GM04504 (cell line): ENCODE measurements at regions not wholly inside any gene's neighbourhood (a gene's known extent, or its start where the extent isn't known, plus 50 kb on each side); places are given as distances from the start of the nearest gene placed in this dataset.

Experiments used
- DNase-seq: peaks from one replicate; pipeline ENCODE4 v3.0.0-alpha.2; 2012; ENCODE audit warnings: low read depth

GRCh38 chr9:23309800-23310199 is 516.2 kb downstream of the ELAVL2 start:
- DNase-seq, result no peak

DNA sequence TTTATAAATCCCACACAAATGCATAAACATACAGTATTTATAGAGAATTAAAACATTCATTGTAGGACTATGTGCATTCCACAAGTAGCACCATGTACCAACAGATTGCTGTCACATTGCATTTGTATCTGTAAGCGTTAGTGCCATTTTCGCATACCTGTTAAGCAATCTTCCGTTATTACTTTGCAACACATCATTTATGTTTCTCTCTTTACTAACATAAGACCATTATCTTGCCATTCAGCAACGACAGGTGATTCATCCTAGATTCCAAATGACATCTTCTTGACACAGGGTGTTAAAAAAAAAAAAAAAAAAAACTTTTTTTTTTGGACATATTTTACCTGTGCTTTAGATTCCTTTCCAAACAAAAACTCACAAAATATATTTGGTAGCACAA is 511.8 kb downstream of the ELAVL2 start:
- no peak for DNase-seq

DNA sequence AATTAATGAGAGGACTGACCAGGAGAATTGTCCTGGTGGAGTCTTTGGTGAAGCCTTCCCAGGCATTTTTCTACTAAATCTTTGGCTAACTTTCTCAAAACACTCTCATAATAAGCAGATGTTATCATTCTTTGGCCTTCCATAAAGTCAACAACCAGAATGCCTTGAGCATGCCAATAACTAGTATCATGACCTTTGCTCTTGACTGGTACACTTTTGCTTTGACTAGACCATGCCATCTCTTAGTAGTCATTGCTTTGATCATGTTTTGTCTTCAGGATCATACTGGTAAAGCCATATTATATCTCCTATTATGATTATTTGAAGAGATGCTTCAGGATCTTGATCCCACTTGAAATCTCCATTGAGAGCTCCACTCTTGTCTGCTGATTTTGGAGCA is 506.9 kb downstream of the ELAVL2 start:
- no peak for DNase-seq

DNA sequence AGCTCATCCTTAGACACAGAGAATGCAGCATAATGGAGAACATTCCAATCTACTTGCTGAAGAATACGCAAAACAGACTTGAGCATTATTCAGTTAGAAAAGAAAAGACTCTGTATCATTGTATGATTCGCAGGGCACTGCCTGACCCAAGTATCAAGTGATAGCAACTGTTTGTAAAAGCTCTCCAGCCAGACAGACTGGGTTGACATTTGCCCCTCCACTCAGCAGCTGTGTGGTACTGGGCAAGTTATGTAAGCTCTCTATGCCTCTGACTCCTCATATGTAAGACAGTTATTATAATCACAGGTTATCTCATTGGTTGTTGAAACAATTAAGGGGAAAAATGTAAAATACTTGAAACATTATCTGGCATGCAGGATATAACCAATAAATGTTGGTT is 505.0 kb downstream of the ELAVL2 start:
- DNase-seq, result no peak

- DNase-seq, result no peak
Measured at GRCh38 chr9:23322392-23322791, 503.6 kb downstream of the ELAVL2 start.

- no peak for DNase-seq
Measured at GRCh38 chr9:23324511-23324910, 501.5 kb downstream of the ELAVL2 start.

- DNase-seq, result no peak
Measured at GRCh38 chr9:23326597-23326996, 499.4 kb downstream of the ELAVL2 start.

DNA sequence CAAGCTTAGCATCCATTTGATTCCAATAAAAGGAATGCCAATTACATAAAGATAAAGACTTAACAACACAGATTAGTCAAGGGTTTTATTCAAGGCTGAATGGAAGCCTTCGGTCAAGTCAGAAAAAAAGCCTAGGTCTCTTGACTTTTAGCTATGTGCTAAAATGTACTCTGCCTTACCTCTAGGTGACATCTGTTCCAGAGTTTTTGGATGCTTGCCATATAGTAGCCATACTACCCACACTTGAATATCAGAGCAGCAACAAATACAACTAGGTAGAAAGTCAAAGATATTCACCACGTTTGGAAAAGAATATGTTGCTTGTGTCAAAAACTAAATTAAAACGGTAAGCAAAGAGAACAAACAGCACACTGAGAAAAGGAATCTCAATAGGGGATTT is 484.7 kb downstream of the ELAVL2 start:
- DNase-seq, result no peak

DNA sequence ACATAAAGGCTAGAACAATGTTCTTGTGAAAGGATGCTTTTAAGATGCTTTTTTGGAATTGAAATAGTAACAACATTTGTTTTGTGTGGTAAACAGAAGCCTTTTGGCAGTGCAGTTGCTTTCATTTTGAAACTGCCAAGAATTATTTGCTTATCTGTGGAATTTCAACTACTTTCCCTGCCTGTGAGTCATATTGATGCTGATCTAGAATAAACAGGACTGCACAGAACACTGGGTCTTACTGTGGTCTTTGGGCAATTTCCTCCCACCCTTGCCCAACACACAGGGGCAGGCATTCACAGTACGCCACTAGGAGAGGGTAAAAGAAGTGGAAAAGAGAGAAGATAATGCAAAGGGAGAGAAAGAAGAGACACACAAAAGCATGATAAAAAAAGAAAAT is 483.7 kb downstream of the ELAVL2 start:
- no peak for DNase-seq

DNA sequence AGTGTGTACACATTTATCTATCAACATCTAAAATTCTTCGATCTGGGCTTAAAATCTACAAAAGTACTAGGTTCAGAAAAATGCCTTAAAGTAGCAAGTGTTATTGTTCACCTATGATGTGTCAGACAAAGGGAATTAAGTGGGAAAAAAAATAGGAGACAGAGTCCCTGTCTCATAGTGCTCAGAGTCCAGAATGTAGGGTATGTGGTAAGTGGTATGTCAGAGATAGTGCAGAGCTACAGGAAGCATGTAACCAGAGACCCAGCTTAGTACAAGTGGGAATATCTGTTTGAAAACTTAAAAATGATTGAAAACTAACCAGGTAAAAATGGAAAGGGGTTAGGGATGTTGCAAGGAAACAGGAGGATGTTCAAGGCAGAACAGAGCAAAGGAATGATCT is 482.8 kb downstream of the ELAVL2 start:
- no peak for DNase-seq

DNA sequence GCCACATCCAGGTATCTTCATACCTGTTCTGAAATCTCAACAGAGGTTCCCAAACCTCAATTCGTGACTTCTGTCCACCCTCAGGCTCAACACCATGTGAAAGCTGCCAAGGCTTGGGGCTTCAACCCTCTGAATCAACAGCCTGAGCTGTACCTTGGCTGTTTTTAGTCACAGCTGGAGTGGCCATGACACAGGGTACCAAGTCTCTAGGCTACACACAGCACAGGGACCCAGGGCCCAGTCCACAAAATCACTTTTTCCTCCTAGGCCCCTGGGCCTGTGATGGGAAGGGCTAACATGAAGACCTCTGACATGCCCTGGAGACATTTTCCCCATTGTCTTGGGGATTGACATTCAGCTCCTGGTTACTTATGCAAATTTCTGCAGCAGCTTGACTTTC is 464.9 kb downstream of the ELAVL2 start:
- no peak for DNase-seq

DNA sequence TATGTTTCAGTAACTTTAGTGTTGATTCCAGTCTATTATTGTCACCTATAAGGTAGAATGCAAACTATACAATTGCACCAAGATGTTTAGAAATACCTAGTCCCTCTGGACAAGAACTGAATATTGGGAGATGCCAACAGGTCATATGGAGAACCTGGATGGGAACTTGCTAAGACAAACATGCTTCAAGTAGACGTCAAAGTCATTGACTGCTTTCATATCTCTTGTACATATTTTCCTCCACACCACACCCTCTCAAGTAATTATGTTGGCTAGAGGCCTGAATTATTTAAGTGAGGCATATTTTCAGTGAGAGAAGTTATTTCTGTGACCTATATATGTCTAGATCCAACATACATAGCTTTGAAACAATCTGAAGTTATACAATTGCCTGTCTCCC is 453.3 kb downstream of the ELAVL2 start:
- DNase-seq, result no peak

DNA sequence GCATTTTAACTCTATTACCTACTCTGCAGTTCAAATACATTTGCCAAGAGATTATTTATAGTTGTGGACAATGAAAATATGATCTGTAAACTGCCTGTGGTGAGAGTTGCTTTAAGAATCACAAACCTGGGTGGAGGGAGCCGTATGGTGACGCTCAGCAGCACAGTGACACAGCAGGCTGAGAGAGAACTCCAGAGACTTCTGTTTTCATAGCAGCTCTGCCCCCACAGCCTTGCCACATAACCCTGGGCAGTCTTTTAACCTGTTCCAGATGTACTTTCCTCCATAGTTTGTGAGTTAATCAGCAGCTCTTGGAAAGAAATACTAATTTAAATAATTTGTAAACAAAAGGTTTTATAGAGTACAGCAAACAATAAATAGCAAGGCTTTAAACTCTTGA is 450.5 kb downstream of the ELAVL2 start:
- DNase-seq, result no peak

GRCh38 chr9:23379842-23380241 is 446.2 kb downstream of the ELAVL2 start:
- no peak for DNase-seq

DNA sequence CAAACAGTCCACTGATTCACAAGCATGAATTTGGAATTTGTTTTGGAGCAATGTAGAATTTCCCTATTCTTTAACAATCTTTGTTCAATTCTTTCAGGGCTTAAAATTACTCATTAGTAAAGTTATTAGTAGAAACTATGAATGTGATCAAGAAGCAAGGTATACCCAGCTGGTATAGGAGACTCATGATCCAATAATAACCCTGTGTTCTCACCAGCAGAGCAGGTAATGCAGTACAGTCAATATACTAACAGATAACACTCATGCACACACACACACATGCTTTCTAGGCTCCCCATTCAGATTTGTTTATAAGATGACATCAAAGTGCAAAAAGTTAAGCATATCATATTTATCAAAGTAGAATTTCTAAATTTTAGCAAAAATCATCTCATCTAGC is 445.2 kb downstream of the ELAVL2 start:
- no peak for DNase-seq

DNA sequence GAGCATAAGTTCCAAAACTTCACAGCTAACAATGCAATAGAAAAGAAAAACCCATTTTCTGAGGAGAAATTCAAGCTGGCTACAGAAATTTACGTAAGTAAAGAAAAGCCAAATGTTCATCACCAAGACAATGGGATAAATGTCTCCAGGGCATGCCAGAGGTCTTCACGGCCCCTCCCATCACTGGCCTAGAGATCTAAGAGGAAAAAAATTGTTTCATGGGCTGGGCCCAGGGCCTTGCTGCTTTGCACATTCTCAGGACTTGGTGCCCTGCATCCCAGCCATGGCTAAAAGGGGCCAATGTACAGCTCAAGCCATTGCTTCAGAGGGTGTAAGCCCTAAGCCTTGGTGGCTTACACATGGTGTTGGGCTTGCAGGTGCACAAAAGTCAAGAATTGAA is 443.6 kb downstream of the ELAVL2 start:
- DNase-seq, result no peak

DNA sequence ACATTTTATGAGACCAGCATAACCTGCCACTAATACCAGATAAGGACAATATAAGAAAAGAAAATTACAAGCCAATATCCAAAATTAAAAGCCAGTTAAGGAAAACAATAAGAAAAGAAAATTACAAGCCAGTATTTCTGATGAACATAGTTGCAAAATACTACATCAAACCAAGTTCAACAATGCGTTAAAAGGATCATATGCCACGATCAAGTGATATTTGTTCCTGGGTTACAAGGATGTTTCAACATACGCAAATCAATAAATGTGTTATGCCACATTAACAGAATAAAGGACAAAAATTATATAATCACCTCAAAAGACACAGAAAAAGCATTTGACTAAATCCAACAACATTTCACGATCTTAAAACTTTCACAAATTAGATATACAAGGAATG is 431.9 kb downstream of the ELAVL2 start:
- no peak for DNase-seq

GRCh38 chr9:23408874-23409273 is 417.2 kb downstream of the ELAVL2 start:
- no peak for DNase-seq

GRCh38 chr9:23412046-23412445 is 414.0 kb downstream of the ELAVL2 start:
- DNase-seq, result no peak

DNA sequence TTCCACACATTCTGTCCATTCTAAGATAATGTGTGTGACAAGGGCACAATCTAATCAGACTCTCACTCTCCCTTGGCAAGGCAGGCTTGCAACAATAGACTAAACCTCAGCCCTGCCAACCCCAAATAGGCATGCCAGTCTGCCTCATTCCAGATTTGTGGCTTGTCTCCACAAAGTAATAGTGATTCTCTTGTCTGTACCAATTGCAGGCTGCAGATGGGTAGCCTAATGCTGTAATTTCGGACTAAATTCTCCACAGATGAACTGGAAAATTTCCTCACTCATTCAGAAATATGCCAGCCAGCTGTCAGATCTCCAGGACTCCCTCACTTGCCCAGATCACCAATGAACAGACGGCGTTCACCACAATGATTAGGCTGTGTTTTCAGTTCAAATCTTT is 413.6 kb downstream of the ELAVL2 start:
- no peak for DNase-seq

GRCh38 chr9:23413541-23413940 is 412.5 kb downstream of the ELAVL2 start:
- no peak for DNase-seq

DNA sequence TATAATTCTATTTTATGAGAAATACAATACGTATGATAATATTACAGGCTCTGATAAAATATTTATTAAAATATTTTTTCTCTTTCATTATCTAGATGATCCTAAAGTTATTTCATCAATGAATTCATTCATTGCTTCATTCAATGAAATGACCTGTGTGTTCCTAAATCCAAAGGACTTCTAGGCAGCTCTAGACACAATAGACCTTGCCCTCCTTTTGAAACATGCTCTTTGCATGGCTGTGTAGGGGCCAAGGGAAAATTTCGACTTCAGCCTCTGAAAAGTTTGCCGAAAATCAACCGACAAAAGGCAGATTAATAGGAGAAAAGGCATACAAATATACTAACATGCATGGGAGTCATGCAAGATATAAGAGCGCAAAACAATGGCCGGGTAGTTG is 402.0 kb downstream of the ELAVL2 start:
- DNase-seq, result no peak

GRCh38 chr9:23426144-23426543 is 399.9 kb downstream of the ELAVL2 start:
- no peak for DNase-seq

DNA sequence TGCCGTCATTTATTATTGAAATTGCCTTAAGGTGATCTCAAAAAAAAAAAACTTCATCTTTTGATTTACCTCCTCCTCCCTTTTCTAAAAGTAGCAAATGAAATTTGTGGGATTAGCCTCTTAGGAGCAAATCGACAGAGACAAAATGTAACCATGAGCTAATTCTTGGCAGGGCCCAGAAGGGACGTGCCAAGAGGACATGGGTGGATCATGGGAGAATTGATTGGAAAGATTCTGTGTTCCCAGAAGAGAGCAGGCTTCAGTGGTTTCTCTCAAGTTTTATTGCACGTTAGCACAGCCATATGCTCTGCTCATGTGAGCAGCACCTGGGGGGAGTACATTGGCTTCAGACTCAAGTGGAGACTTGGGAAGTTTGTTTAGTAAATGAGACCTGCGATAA is 394.6 kb downstream of the ELAVL2 start:
- DNase-seq, result no peak

DNA sequence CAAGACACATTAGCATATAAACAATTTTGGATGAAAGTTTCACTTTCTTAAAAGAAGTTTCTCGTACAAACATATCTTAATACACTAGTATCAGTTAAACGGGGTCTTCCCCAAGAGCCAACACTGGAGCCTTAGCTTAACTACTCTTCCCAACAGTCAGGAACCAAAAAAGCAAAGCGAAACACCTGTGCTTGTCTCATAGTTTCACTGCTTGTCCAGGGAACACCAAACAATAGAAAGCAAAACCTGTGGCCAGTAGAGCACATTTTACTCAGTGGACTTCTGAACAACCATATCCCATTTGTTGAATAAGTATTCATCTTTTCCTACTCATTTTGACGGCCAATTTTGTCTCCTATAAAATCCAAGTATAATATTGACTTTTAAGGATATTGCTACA is 391.4 kb downstream of the ELAVL2 start:
- DNase-seq, result no peak
